Lung (tissue), 11 donors: ENCODE measurements at regions not wholly inside any gene's neighbourhood (a gene's known extent, or its start where the extent isn't known, plus 50 kb on each side); places are given as distances from the start of the nearest gene placed in this dataset.
A peak's percentile ranks its signal among the peaks of the same experiment; 100 is the strongest.

Source experiments
- ATAC-seq: fragments of 200-7000 bp; cut with Tn5 transposase; one replicate; pipeline ENCODE4 v1.9.1; 2020; ENCODE audit warnings: moderate number of reproducible peaks; ENCODE audit not compliant: insufficient read depth, low FRiP score
- DNase-seq, 3 donors: peaks; one replicate each; pipeline ENCODE4 v3.0.0-alpha.2; 2013 to 2017
- H3K27ac ChIP-seq, 2 donors: one replicate each; pipeline ENCODE4 v1.5.1; 2013; ENCODE audit warnings: mild to moderate bottlenecking in 2 of 2, moderate library complexity in 2 of 2, control low read depth in 1 of 2, inconsistent platforms in 1 of 2, low read depth in 1 of 2, low read length in 1 of 2
- H3K27me3 ChIP-seq, 3 donors: one replicate each; pipeline ENCODE4 v1.5.1; 2013; ENCODE audit warnings: low read length in 2 of 3; ENCODE audit not compliant: control insufficient read depth in 3 of 3, insufficient read depth in 3 of 3
- H3K36me3 ChIP-seq, 4 donors: one replicate each; pipeline ENCODE4 v1.5.1; 2013; ENCODE audit warnings: low read length in 4 of 4, mild to moderate bottlenecking in 1 of 4, moderate library complexity in 1 of 4; ENCODE audit not compliant: control insufficient read depth in 4 of 4, insufficient read depth in 4 of 4
- H3K4me1 ChIP-seq, 5 donors: one replicate each; pipeline ENCODE4 v1.5.1; 2013; ENCODE audit warnings: low read length in 5 of 5, mild to moderate bottlenecking in 2 of 5, moderate library complexity in 1 of 5; ENCODE audit not compliant: control insufficient read depth in 5 of 5, insufficient read depth in 5 of 5
- H3K4me3 ChIP-seq: one replicate; pipeline ENCODE4 v1.5.1; 2013; ENCODE audit warnings: mild to moderate bottlenecking, control low read depth, moderate library complexity
- H3K9ac ChIP-seq, 2 donors: one replicate each; pipeline ENCODE4 v1.5.1; 2013; ENCODE audit warnings: low read length in 2 of 2, control low read depth in 1 of 2; ENCODE audit not compliant: insufficient read depth in 1 of 2
- H3K9me3 ChIP-seq, 4 donors: one replicate each; pipeline ENCODE4 v1.5.1; 2013; ENCODE audit warnings: low read length in 3 of 4, mild to moderate bottlenecking in 1 of 4, moderate library complexity in 1 of 4; ENCODE audit not compliant: control insufficient read depth in 4 of 4, insufficient read depth in 3 of 4
- WGBS, 2 donors: extraction: QIAGEN DNeasy Blood & Tissue Kit; methylation state at CpG; one replicate each; pipeline ENCODE4 v1.1.7; 2013; 5-methylcytosine and 5-hydroxymethylcytosine counted together
- TF ChIP-seq, protein P1 (sequence below): IDR thresholded peaks from 2 replicates; pipeline ENCODE4 v1.5.1; 2012; ENCODE audit warnings: mild to moderate bottlenecking; ENCODE audit errors: control extremely low read depth, extremely low read depth
- donor health status: control.
- donor health status: control.
- donor health status: Bipolar disorder and iron deficiency.
- donor health status: healthy.
- donor health status: DM: yes; HTN: yes; CAD: no.

- no peaks in the 10 kb centered on the region for H3K36me3 ChIP-seq
- no peak overlapping the region for H3K27ac ChIP-seq
- no peak overlapping the region for H3K4me3 ChIP-seq
- H3K9ac ChIP-seq, result no peak overlapping the region
- peaks cover 0 to 5% (median 0%) of the 10 kb centered on the region in 5 donors for H3K4me1 ChIP-seq
- TF ChIP-seq, protein P1, sequence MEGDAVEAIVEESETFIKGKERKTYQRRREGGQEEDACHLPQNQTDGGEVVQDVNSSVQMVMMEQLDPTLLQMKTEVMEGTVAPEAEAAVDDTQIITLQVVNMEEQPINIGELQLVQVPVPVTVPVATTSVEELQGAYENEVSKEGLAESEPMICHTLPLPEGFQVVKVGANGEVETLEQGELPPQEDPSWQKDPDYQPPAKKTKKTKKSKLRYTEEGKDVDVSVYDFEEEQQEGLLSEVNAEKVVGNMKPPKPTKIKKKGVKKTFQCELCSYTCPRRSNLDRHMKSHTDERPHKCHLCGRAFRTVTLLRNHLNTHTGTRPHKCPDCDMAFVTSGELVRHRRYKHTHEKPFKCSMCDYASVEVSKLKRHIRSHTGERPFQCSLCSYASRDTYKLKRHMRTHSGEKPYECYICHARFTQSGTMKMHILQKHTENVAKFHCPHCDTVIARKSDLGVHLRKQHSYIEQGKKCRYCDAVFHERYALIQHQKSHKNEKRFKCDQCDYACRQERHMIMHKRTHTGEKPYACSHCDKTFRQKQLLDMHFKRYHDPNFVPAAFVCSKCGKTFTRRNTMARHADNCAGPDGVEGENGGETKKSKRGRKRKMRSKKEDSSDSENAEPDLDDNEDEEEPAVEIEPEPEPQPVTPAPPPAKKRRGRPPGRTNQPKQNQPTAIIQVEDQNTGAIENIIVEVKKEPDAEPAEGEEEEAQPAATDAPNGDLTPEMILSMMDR, result peak; percentile 77
- DNase-seq, result peak in 2 of 3 donors; percentile 73 to 80
- no peaks in the 10 kb centered on the region for H3K9me3 ChIP-seq
- WGBS, 2 donors, result 0 to 1% methylated on average over 3 of the region's 3 CpGs
- no peaks in the 10 kb centered on the region for H3K27me3 ChIP-seq
- ATAC-seq, result peak; percentile 75
Observed at GRCh38 chr7:121547544-121548092, 151.5 kb upstream of the FAM3C start.

DNA sequence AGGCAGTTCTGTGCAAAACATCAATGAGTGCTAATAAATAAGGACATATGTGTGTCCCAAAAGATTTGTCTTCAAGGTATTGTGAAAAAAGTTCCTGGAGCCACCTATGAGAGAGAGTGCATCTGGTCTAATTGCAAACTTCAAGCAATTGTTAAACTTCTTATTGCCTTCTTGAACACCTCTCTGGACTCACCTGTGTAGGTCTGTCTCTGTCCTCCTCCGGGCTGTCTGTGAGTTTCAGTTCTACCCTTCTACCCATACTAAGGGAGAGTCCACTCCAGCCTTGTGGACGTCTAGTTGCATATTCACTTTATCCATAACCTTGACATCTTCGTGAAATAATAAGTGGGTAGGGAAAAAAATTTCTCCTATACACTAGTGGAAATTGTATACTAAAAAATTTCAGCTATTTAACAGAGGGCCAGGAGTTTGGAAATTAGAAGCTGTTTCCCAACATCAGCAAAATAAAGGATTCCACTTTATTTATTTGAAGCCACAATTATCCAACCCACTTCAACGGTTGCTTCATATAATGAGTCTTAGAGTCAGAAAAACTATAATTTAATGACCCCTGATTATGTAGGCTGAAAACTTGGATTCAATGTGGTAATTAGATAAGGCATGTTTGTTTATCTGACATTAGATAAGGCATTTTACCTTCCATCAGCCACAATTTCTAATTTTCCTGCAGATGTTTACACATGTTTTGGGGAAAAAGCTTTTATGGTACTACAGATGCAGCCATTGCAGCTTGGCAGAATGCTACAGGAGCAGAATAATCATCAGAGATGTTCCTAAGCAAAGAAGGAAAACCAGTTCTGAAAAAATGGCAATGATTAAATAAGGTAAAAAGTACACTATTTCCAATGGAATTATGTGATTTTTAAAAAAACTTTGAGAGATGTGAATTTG is 150.8 kb upstream of the FAM3C start:
- Histone ChIP-seq H3K4me3 (no peak overlapping the region), H3K4me1 (peaks cover 0 to 5% (median 0%) of the 10 kb centered on the region in 5 donors), H3K27me3 (no peaks in the 10 kb centered on the region), H3K27ac (no peak overlapping the region), H3K36me3 (no peaks in the 10 kb centered on the region), H3K9me3 (no peaks in the 10 kb centered on the region), H3K9ac (no peak overlapping the region)
- WGBS, 2 donors, result 83 to 84% methylated on average over 4 of the region's 4 CpGs
- ATAC-seq (no peak), DNase-seq (peak in 2 of 3 donors; percentile 55 to 61)
- TF ChIP-seq, protein P1, result no peak

- Histone ChIP-seq H3K27ac (no peak overlapping the region), H3K27me3 (no peaks in the 10 kb centered on the region), H3K4me1 (peaks cover 0 to 5% (median 0%) of the 10 kb centered on the region in 5 donors), H3K9ac (no peak overlapping the region), H3K36me3 (no peaks in the 10 kb centered on the region), H3K9me3 (no peaks in the 10 kb centered on the region), H3K4me3 (no peak overlapping the region)
- 66 to 74% methylated on average over 2 of the region's 2 CpGs for WGBS, 2 donors
- DNase-seq, result no peak
- ATAC-seq, result no peak
- TF ChIP-seq, protein P1, result no peak
Observed at GRCh38 chr7:121545418-121545817, 149.3 kb upstream of the FAM3C start.
